WERI-Rb-1 (cell line): ENCODE measurements at regions not wholly inside any gene's neighbourhood (a gene's known extent, or its start where the extent isn't known, plus 50 kb on each side); places are given as distances from the start of the nearest gene placed in this dataset.

Experiments
- DNase-seq: peaks from one replicate; pipeline ENCODE4 v3.0.0-alpha.2; 2020
- H3K27ac ChIP-seq: fragments of 250-450 bp; sonication (Bioruptor Pico); 2 replicates; pipeline ENCODE4 v1.5.1; 2020; ENCODE audit warnings: mild to moderate bottlenecking, moderate library complexity
- H3K27me3 ChIP-seq: fragments of 250-450 bp; sonication (Bioruptor Pico); 2 replicates; pipeline ENCODE4 v1.5.1; 2021; ENCODE audit warnings: mild to moderate bottlenecking, low read depth, moderate library complexity; ENCODE audit not compliant: insufficient read depth, severe bottlenecking
- H3K36me3 ChIP-seq: fragments of 250-450 bp; sonication (Bioruptor Pico); 2 replicates; pipeline ENCODE4 v1.5.1; 2020; ENCODE audit warnings: mild to moderate bottlenecking, moderate library complexity
- H3K4me3 ChIP-seq: 2 replicates; pipeline ENCODE4 v1.5.1; 2011; ENCODE audit warnings: low read depth, mild to moderate bottlenecking, control low read depth, low read length
- H3K9me3 ChIP-seq: fragments of 250-450 bp; sonication (Bioruptor Pico); 2 replicates; pipeline ENCODE4 v1.5.1; 2021; ENCODE audit warnings: mild to moderate bottlenecking, moderate library complexity; ENCODE audit not compliant: severe bottlenecking
- TF ChIP-seq, protein P1 (sequence below): IDR thresholded peaks from 2 replicates; pipeline ENCODE4 v1.5.1; 2011; ENCODE audit warnings: low read depth, mild to moderate bottlenecking, control low read depth, inconsistent platforms, low read length

- no peaks in the 10 kb centered on the region for H3K9me3 ChIP-seq
- peaks cover 30% of the 10 kb centered on the region for H3K27me3 ChIP-seq
- H3K27ac ChIP-seq, result no peak overlapping the region
- no peaks in the 10 kb centered on the region for H3K36me3 ChIP-seq
- H3K4me3 ChIP-seq, result no peak overlapping the region
- no peak for DNase-seq
- TF ChIP-seq, protein P1, sequence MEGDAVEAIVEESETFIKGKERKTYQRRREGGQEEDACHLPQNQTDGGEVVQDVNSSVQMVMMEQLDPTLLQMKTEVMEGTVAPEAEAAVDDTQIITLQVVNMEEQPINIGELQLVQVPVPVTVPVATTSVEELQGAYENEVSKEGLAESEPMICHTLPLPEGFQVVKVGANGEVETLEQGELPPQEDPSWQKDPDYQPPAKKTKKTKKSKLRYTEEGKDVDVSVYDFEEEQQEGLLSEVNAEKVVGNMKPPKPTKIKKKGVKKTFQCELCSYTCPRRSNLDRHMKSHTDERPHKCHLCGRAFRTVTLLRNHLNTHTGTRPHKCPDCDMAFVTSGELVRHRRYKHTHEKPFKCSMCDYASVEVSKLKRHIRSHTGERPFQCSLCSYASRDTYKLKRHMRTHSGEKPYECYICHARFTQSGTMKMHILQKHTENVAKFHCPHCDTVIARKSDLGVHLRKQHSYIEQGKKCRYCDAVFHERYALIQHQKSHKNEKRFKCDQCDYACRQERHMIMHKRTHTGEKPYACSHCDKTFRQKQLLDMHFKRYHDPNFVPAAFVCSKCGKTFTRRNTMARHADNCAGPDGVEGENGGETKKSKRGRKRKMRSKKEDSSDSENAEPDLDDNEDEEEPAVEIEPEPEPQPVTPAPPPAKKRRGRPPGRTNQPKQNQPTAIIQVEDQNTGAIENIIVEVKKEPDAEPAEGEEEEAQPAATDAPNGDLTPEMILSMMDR, result no peak
Observed at GRCh38 chr6:73888050-73888449, 192.0 kb downstream of the CD109 start.

DNA sequence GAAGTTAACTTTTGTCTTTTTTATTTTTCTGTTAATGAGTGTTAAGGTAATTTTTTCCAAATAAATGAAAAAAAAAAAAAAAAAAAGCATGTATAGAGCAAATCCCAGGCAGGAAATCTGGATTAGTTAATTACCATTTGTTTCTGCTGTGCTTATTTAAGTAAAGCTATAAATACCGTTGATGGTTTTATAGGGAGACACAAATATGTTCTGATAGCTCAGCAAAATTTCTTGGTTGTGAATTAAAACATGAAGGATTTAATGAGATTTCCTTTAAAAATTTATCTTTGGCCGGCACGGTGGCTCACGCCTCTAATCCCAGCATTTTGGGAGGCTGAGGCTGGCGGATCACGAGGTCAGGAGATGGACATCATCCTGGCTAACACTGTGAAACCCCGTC, 189.4 kb downstream of the CD109 start:
- H3K27ac ChIP-seq, result no peak overlapping the region
- H3K9me3 ChIP-seq, result no peaks in the 10 kb centered on the region
- H3K4me3 ChIP-seq, result no peak overlapping the region
- DNase-seq, result no peak
- H3K36me3 ChIP-seq, result no peaks in the 10 kb centered on the region
- H3K27me3 ChIP-seq, result peaks cover 35% of the 10 kb centered on the region
- TF ChIP-seq, protein P1, result no peak

DNA sequence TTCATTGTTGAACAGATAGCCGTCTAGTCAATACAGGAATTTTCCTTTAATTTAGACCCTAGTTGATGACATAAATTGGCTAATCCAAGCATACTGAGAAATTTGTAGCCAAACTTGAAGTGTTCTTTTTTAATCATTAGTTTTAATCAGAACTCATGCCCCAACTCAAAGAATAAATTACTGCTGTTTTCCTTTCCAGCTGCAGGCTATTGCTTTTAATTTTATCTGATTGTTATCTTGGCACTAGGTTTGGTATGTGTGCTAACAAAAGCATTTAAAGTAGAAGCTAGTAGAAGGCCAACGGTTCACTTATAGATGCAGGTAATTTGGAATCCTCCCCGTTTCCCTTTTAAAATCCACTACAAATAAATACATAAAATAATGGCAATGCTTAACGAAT, 188.5 kb downstream of the CD109 start:
- H3K4me3 ChIP-seq, result no peak overlapping the region
- no peaks in the 10 kb centered on the region for H3K36me3 ChIP-seq
- H3K27me3 ChIP-seq, result peaks cover 31% of the 10 kb centered on the region
- DNase-seq, result no peak
- TF ChIP-seq, protein P1, result no peak
- H3K27ac ChIP-seq, result no peak overlapping the region
- H3K9me3 ChIP-seq, result no peaks in the 10 kb centered on the region

DNA sequence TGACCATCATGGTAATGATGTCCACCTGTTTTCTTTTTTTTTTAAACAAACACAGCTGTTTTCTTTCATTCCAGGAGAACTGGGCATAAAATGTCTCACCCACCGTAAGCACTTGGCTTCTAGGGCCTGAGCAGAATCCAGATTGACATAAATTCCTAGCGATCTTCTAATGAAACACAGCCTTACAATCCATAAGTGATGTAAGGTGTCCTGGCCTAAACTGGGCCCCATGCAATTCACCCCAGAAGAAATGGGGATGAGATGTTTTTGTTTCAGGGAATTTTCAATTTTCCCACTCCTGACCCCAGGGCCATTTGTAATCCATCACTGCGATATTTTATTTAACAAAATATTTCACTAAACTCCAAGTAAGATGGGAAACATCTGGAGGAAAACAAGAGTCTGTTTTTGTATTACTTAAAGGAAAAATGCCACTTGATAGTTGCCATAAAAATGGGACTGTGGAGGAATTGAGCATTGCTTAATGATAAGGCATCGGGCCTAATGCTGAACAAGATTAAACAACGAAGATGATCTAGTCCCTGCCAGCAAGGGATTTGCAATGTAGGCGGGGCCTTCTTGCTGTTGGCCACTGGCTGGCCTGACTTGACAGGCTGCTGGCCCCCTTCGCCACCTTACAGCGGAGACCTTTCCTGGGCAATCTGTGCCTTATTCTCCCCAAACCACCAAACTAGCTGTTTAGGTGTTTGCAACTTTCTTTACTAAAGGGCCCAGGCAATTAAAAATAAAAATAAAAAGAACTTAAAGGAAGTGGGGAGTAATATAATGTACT, 183.7 kb downstream of the CD109 start:
- TF ChIP-seq, protein P1, result no peak
- H3K36me3 ChIP-seq, result no peaks in the 10 kb centered on the region
- DNase-seq, result no peak
- H3K4me3 ChIP-seq, result no peak overlapping the region
- peaks cover 42% of the 10 kb centered on the region for H3K27me3 ChIP-seq
- no peak overlapping the region for H3K27ac ChIP-seq
- H3K9me3 ChIP-seq, result no peaks in the 10 kb centered on the region

- no peak for DNase-seq
- no peak overlapping the region for H3K27ac ChIP-seq
- no peaks in the 10 kb centered on the region for H3K36me3 ChIP-seq
- H3K27me3 ChIP-seq, result peaks cover 38% of the 10 kb centered on the region
- TF ChIP-seq, protein P1, result no peak
- no peaks in the 10 kb centered on the region for H3K9me3 ChIP-seq
- no peak overlapping the region for H3K4me3 ChIP-seq
Observed at GRCh38 chr6:73878403-73878802, 182.4 kb downstream of the CD109 start.
